ENCODE measurements at regions not wholly inside any gene's neighbourhood (a gene's known extent, or its start where the extent isn't known, plus 50 kb on each side); places are given as distances from the start of the nearest gene placed in this dataset.

- no peak for TF ChIP-seq MYC (IDR thresholded peaks at IDR 0.05; ENCODE audit: low read depth, low read length)
- TF ChIP-seq CTCF (IDR thresholded peaks at IDR 0.05; ENCODE audit: low read depth, low read length): no peak
- no peak for TF ChIP-seq MAX (IDR thresholded peaks at IDR 0.05; ENCODE audit: low read depth, low read length)
- TF ChIP-seq POLR2A (IDR thresholded peaks at IDR 0.05; ENCODE audit: extremely low read depth, insufficient read length): no peak
- no peak overlapping the region for H3K4me3 ChIP-seq (ENCODE audit: low read depth, low read length)
- no peak for DNase-seq (ENCODE audit: low read depth)
Measured at GRCh38 chr16:62610291-62610690, 574.1 kb upstream of the CDH8 start.

- DNase-seq (ENCODE audit: low read depth): no peak
- H3K4me3 ChIP-seq (ENCODE audit: low read depth, low read length): no peak overlapping the region
- TF ChIP-seq MAX (IDR thresholded peaks at IDR 0.05; ENCODE audit: low read depth, low read length): no peak
- no peak for TF ChIP-seq POLR2A (IDR thresholded peaks at IDR 0.05; ENCODE audit: extremely low read depth, insufficient read length)
- TF ChIP-seq MYC (IDR thresholded peaks at IDR 0.05; ENCODE audit: low read depth, low read length): no peak
- TF ChIP-seq CTCF (IDR thresholded peaks at IDR 0.05; ENCODE audit: low read depth, low read length): no peak
Measured at GRCh38 chr16:62602790-62603189, 566.6 kb upstream of the CDH8 start.

GRCh38 chr16:62597875-62598274 is 561.6 kb upstream of the CDH8 start:
- no peak for DNase-seq (ENCODE audit: low read depth)
- no peak overlapping the region for H3K4me3 ChIP-seq (ENCODE audit: low read depth, low read length)
- TF ChIP-seq CTCF (IDR thresholded peaks at IDR 0.05; ENCODE audit: low read depth, low read length) (no peak), POLR2A (IDR thresholded peaks at IDR 0.05; ENCODE audit: extremely low read depth, insufficient read length) (no peak), MAX (IDR thresholded peaks at IDR 0.05; ENCODE audit: low read depth, low read length) (no peak), MYC (IDR thresholded peaks at IDR 0.05; ENCODE audit: low read depth, low read length) (no peak)

- DNase-seq (ENCODE audit: low read depth): no peak
- H3K4me3 ChIP-seq (ENCODE audit: low read depth, low read length): no peak overlapping the region
- TF ChIP-seq MAX (IDR thresholded peaks at IDR 0.05; ENCODE audit: low read depth, low read length): no peak
- no peak for TF ChIP-seq MYC (IDR thresholded peaks at IDR 0.05; ENCODE audit: low read depth, low read length)
- TF ChIP-seq CTCF (IDR thresholded peaks at IDR 0.05; ENCODE audit: low read depth, low read length): no peak
- no peak for TF ChIP-seq POLR2A (IDR thresholded peaks at IDR 0.05; ENCODE audit: extremely low read depth, insufficient read length)
Measured at GRCh38 chr16:62596584-62596983, 560.3 kb upstream of the CDH8 start.

GRCh38 chr16:62596125-62596524 is 559.9 kb upstream of the CDH8 start:
- H3K4me3 ChIP-seq (ENCODE audit: low read depth, low read length): no peak overlapping the region
- DNase-seq (ENCODE audit: low read depth): no peak
- TF ChIP-seq POLR2A (IDR thresholded peaks at IDR 0.05; ENCODE audit: extremely low read depth, insufficient read length) (no peak), MAX (IDR thresholded peaks at IDR 0.05; ENCODE audit: low read depth, low read length) (no peak), CTCF (IDR thresholded peaks at IDR 0.05; ENCODE audit: low read depth, low read length) (no peak), MYC (IDR thresholded peaks at IDR 0.05; ENCODE audit: low read depth, low read length) (no peak)
